ENCODE measurements at regions not wholly inside any gene's neighbourhood (a gene's known extent, or its start where the extent isn't known, plus 50 kb on each side); places are given as distances from the start of the nearest gene placed in this dataset.

GRCh38 chr11:44371706-44372105 is 61.8 kb upstream of the ALX4 start:
- no peak for FAIRE-seq
- Histone ChIP-seq H3K9ac (ENCODE audit: control insufficient read depth, extremely low read depth, insufficient read depth, low read length) (no peak overlapping the region), H3K4me2 (ENCODE audit: control insufficient read depth, extremely low read depth, insufficient read depth, low read depth, low read length) (no peak overlapping the region), H3K27me3 (ENCODE audit: control insufficient read depth, extremely low read depth, insufficient read depth, low read length) (peaks cover 9% of the 10 kb centered on the region), H3K9me1 (ENCODE audit: control insufficient read depth, extremely low read depth, insufficient read depth, low read length) (no peaks in the 10 kb centered on the region), H2AFZ (ENCODE audit: control insufficient read depth, low read length) (no peak overlapping the region), H3K79me2 (ENCODE audit: control insufficient read depth, insufficient read depth, low read length) (no peaks in the 10 kb centered on the region), H3K4me1 (ENCODE audit: control insufficient read depth, extremely low read depth, insufficient read depth, low read length) (no peaks in the 10 kb centered on the region), H4K20me1 (ENCODE audit: control insufficient read depth, extremely low read depth, insufficient read depth, low read length) (no peaks in the 10 kb centered on the region), H3K4me3 (ENCODE audit: control insufficient read depth in 2 of 3, extremely low read depth in 1 of 3, insufficient read depth in 2 of 3, low read depth in 1 of 3, low read length in 3 of 3) (no peak overlapping the region), H3K27ac (ENCODE audit: control insufficient read depth, insufficient read depth, low read length) (no peak overlapping the region), H3K9me3 (ENCODE audit: control insufficient read depth, low read depth, low read length) (no peaks in the 10 kb centered on the region), H3K36me3 (ENCODE audit: control insufficient read depth in 2 of 2, extremely low read depth in 1 of 2, insufficient read depth in 2 of 2, low read length in 2 of 2) (no peaks in the 10 kb centered on the region)
- DNase-seq (ENCODE audit: low read depth, low spot score) = no peak
- dilution Hi-C loops (cut with MboI; ENCODE audit: extremely low pct_ligation_motif_present, low sequenced_read_pairs) = no loop called here
- no peak for TF ChIP-seq EZH2 (IDR thresholded peaks at IDR 0.05; ENCODE audit: low read length)
- no peak for TF ChIP-seq CTCF (optimal IDR thresholded peaks at IDR 0.05 in 1 of 3, IDR thresholded peaks at IDR 0.05 in 1 of 3, conservative IDR thresholded peaks at IDR 0.05 in 1 of 3; ENCODE audit: extremely low read depth in 1 of 3, insufficient read depth in 2 of 3, low read length in 3 of 3)

- Histone ChIP-seq H4K20me1 (ENCODE audit: control insufficient read depth, extremely low read depth, insufficient read depth, low read length) (no peaks in the 10 kb centered on the region), H3K4me1 (ENCODE audit: control insufficient read depth, extremely low read depth, insufficient read depth, low read length) (no peaks in the 10 kb centered on the region), H3K9me3 (ENCODE audit: control insufficient read depth, low read depth, low read length) (no peaks in the 10 kb centered on the region), H3K36me3 (ENCODE audit: control insufficient read depth in 2 of 2, extremely low read depth in 1 of 2, insufficient read depth in 2 of 2, low read length in 2 of 2) (no peaks in the 10 kb centered on the region), H2AFZ (ENCODE audit: control insufficient read depth, low read length) (no peak overlapping the region), H3K27me3 (ENCODE audit: control insufficient read depth, extremely low read depth, insufficient read depth, low read length) (peaks cover 5% of the 10 kb centered on the region), H3K9ac (ENCODE audit: control insufficient read depth, extremely low read depth, insufficient read depth, low read length) (no peak overlapping the region), H3K4me2 (ENCODE audit: control insufficient read depth, extremely low read depth, insufficient read depth, low read depth, low read length) (no peak overlapping the region), H3K4me3 (ENCODE audit: control insufficient read depth in 2 of 3, extremely low read depth in 1 of 3, insufficient read depth in 2 of 3, low read depth in 1 of 3, low read length in 3 of 3) (no peak overlapping the region), H3K9me1 (ENCODE audit: control insufficient read depth, extremely low read depth, insufficient read depth, low read length) (no peaks in the 10 kb centered on the region), H3K27ac (ENCODE audit: control insufficient read depth, insufficient read depth, low read length) (no peak overlapping the region), H3K79me2 (ENCODE audit: control insufficient read depth, insufficient read depth, low read length) (no peaks in the 10 kb centered on the region)
- TF ChIP-seq CTCF (optimal IDR thresholded peaks at IDR 0.05 in 1 of 3, IDR thresholded peaks at IDR 0.05 in 1 of 3, conservative IDR thresholded peaks at IDR 0.05 in 1 of 3; ENCODE audit: extremely low read depth in 1 of 3, insufficient read depth in 2 of 3, low read length in 3 of 3) = no peak
- no peak for TF ChIP-seq EZH2 (IDR thresholded peaks at IDR 0.05; ENCODE audit: low read length)
- dilution Hi-C loops (cut with MboI; ENCODE audit: extremely low pct_ligation_motif_present, low sequenced_read_pairs) = no loop called here
- DNase-seq (ENCODE audit: low read depth, low spot score) = no peak
- FAIRE-seq = no peak
Measured at GRCh38 chr11:44372989-44373388, 63.0 kb upstream of the ALX4 start.
